GM12891 (cell line): ENCODE measurements at regions not wholly inside any gene's neighbourhood (a gene's known extent, or its start where the extent isn't known, plus 50 kb on each side); places are given as distances from the start of the nearest gene placed in this dataset.

Source experiments
- PAX5 ChIP-seq: IDR thresholded peaks from 2 replicates; pipeline ENCODE4 v1.6.1; 2011; ENCODE audit warnings: low read length, moderate library complexity, mild to moderate bottlenecking; ENCODE audit not compliant: insufficient read depth, severe bottlenecking
- POLR2A ChIP-seq: IDR thresholded peaks from 2 replicates; pipeline ENCODE4 v1.6.1; 2011; ENCODE audit warnings: low read depth, low read length, control low read depth
- POLR2AphosphoS5 ChIP-seq: IDR thresholded peaks from 2 replicates; pipeline ENCODE4 v1.6.1; 2011; ENCODE audit warnings: low read depth, low read length, control low read depth
- POU2F2 ChIP-seq: IDR thresholded peaks from 2 replicates; pipeline ENCODE4 v1.6.1; 2011; ENCODE audit warnings: low read depth, mild to moderate bottlenecking, control low read depth, low read length, moderate library complexity
- SPI1 ChIP-seq: IDR thresholded peaks from 2 replicates; pipeline ENCODE4 v1.6.1; 2011; ENCODE audit warnings: low read depth, low read length, control low read depth
- TAF1 ChIP-seq: IDR thresholded peaks from 2 replicates; pipeline ENCODE4 v1.6.1; 2011; ENCODE audit warnings: low read depth, low read length, control low read depth

GRCh38 chr5:2900360-2900759 is 148.9 kb upstream of the IRX2 start:
- TF ChIP-seq POLR2A (no peak), SPI1 (no peak), POLR2AphosphoS5 (no peak), TAF1 (no peak), POU2F2 (no peak), PAX5 (no peak)
